BE2C (cell line): ENCODE measurements at regions not wholly inside any gene's neighbourhood (a gene's known extent, or its start where the extent isn't known, plus 50 kb on each side); places are given as distances from the start of the nearest gene placed in this dataset.

Experiments used
- DNase-seq: peaks from one replicate; pipeline ENCODE4 v3.0.0-alpha.2; 2020
- H3K27me3 ChIP-seq: fragments of 250-450 bp; sonication (Bioruptor Pico); 2 replicates; pipeline ENCODE4 v1.5.1; 2020; ENCODE audit warnings: mild to moderate bottlenecking
- H3K36me3 ChIP-seq: fragments of 250-450 bp; sonication (Bioruptor Pico); 2 replicates; pipeline ENCODE4 v1.5.1; 2020; ENCODE audit warnings: mild to moderate bottlenecking
- H3K4me1 ChIP-seq: fragments of 250-450 bp; sonication (Bioruptor Pico); 2 replicates; pipeline ENCODE4 v1.5.1; 2020
- H3K4me3 ChIP-seq: 2 replicates; pipeline ENCODE4 v1.5.1; 2011; ENCODE audit warnings: low read depth, low read length
- H3K9me3 ChIP-seq: fragments of 250-450 bp; sonication (Bioruptor Pico); 2 replicates; pipeline ENCODE4 v1.5.1; 2020
- CTCF ChIP-seq: IDR thresholded peaks from 2 replicates; pipeline ENCODE4 v1.5.1; 2012; ENCODE audit warnings: mild to moderate bottlenecking, low read depth, low read length

GRCh38 chr2:139742216-139743172, 962.3 kb upstream of the NXPH2 start:
- H3K4me3 ChIP-seq = no peak overlapping the region
- TF ChIP-seq CTCF = no peak
- no peak for DNase-seq
- no peaks in the 10 kb centered on the region for H3K36me3 ChIP-seq
- H3K4me1 ChIP-seq = no peaks in the 10 kb centered on the region
- H3K27me3 ChIP-seq = no peaks in the 10 kb centered on the region
- H3K9me3 ChIP-seq = no peaks in the 10 kb centered on the region

- Histone ChIP-seq H3K4me3 (no peak overlapping the region), H3K4me1 (no peaks in the 10 kb centered on the region), H3K9me3 (no peaks in the 10 kb centered on the region), H3K36me3 (no peaks in the 10 kb centered on the region), H3K27me3 (no peaks in the 10 kb centered on the region)
- TF ChIP-seq CTCF = no peak
- DNase-seq = no peak
These were observed 957.5 kb upstream of the NXPH2 start for GRCh38 chr2:139737659-139738058.

GRCh38 chr2:139730197-139730596, 950.0 kb upstream of the NXPH2 start:
- no peak for DNase-seq
- Histone ChIP-seq H3K4me3 (no peak overlapping the region), H3K36me3 (no peaks in the 10 kb centered on the region), H3K4me1 (no peaks in the 10 kb centered on the region), H3K27me3 (no peaks in the 10 kb centered on the region), H3K9me3 (no peaks in the 10 kb centered on the region)
- TF ChIP-seq CTCF = no peak

GRCh38 chr2:139721411-139721995, 941.3 kb upstream of the NXPH2 start:
- H3K36me3 ChIP-seq = no peaks in the 10 kb centered on the region
- TF ChIP-seq CTCF = no peak
- no peaks in the 10 kb centered on the region for H3K4me1 ChIP-seq
- DNase-seq = no peak
- no peak overlapping the region for H3K4me3 ChIP-seq
- no peaks in the 10 kb centered on the region for H3K9me3 ChIP-seq
- no peaks in the 10 kb centered on the region for H3K27me3 ChIP-seq

GRCh38 chr2:139720056-139720455, 939.9 kb upstream of the NXPH2 start:
- Histone ChIP-seq H3K9me3 (no peaks in the 10 kb centered on the region), H3K4me3 (no peak overlapping the region), H3K36me3 (no peaks in the 10 kb centered on the region), H3K4me1 (no peaks in the 10 kb centered on the region), H3K27me3 (no peaks in the 10 kb centered on the region)
- no peak for DNase-seq
- no peak for TF ChIP-seq CTCF

GRCh38 chr2:139704606-139705005, 924.4 kb upstream of the NXPH2 start:
- H3K27me3 ChIP-seq = no peaks in the 10 kb centered on the region
- H3K9me3 ChIP-seq = no peaks in the 10 kb centered on the region
- DNase-seq = no peak
- no peaks in the 10 kb centered on the region for H3K36me3 ChIP-seq
- no peak overlapping the region for H3K4me3 ChIP-seq
- TF ChIP-seq CTCF = no peak
- H3K4me1 ChIP-seq = no peaks in the 10 kb centered on the region
